Nephron (organoid): ENCODE measurements at regions not wholly inside any gene's neighbourhood (a gene's known extent, or its start where the extent isn't known, plus 50 kb on each side); places are given as distances from the start of the nearest gene placed in this dataset.

Experiments used
- H3K27ac Mint-ChIP-seq, 3 experiments: 2 replicates each; pipeline ENCODE4 v1.8.0; 2020; ENCODE audit warnings: mixed read lengths in 3 of 3, mild to moderate bottlenecking in 2 of 3, moderate library complexity in 1 of 3
- H3K27me3 Mint-ChIP-seq: 2 replicates; pipeline ENCODE4 v1.8.0; 2021; ENCODE audit warnings: low read depth, mild to moderate bottlenecking, moderate library complexity, mixed read lengths
- H3K36me3 Mint-ChIP-seq: 2 replicates; pipeline ENCODE4 v1.8.0; 2020; ENCODE audit warnings: low read depth, mixed read lengths
- H3K4me1 Mint-ChIP-seq: 2 replicates; pipeline ENCODE4 v1.8.0; 2020; ENCODE audit warnings: mixed read lengths
- H3K4me3 Mint-ChIP-seq, 3 experiments: 2 replicates each; pipeline ENCODE4 v1.8.0; 2020; ENCODE audit warnings: mild to moderate bottlenecking in 3 of 3, mixed read lengths in 3 of 3, moderate library complexity in 2 of 3
- H3K9me3 Mint-ChIP-seq: 2 replicates; pipeline ENCODE4 v1.8.0; 2020; ENCODE audit warnings: mixed read lengths
- TF ChIP-seq, protein P1 (sequence below), 3 experiments: fragments of 200-600 bp; sonication (generic); IDR thresholded peaks; one replicate each; pipeline ENCODE4 v1.5.0; 2021; ENCODE audit warnings: antibody characterized with exemption in 3 of 3; ENCODE audit not compliant: unreplicated experiment in 3 of 3

DNA sequence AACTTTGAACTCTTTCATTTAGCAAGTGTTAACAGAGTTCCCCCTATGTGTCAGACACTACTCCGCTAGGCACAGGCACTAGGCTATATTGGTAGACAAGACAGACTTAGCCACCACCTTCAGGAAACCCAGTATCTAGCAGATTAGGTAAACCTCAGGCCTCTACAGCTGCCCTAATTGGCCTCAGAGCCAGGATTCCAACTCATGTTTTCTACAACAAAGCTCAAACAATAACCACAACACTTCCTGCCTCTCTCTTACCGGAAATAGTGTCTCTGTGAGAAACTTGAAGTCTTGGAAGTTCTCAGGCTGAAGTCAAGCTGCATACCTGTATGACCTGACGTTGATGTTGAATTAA lies 116.6 kb upstream of the SLC44A1 start:
- H3K27me3 Mint-ChIP-seq = peaks cover 11% of the 10 kb centered on the region
- peak overlapping the region; percentile 56 to 89 (median 60) for H3K27ac Mint-ChIP-seq
- TF ChIP-seq, protein P1, sequence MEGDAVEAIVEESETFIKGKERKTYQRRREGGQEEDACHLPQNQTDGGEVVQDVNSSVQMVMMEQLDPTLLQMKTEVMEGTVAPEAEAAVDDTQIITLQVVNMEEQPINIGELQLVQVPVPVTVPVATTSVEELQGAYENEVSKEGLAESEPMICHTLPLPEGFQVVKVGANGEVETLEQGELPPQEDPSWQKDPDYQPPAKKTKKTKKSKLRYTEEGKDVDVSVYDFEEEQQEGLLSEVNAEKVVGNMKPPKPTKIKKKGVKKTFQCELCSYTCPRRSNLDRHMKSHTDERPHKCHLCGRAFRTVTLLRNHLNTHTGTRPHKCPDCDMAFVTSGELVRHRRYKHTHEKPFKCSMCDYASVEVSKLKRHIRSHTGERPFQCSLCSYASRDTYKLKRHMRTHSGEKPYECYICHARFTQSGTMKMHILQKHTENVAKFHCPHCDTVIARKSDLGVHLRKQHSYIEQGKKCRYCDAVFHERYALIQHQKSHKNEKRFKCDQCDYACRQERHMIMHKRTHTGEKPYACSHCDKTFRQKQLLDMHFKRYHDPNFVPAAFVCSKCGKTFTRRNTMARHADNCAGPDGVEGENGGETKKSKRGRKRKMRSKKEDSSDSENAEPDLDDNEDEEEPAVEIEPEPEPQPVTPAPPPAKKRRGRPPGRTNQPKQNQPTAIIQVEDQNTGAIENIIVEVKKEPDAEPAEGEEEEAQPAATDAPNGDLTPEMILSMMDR (IDR thresholded peaks at IDR 0.05; ENCODE audit: unreplicated experiment in 3 of 3) = no peak
- H3K36me3 Mint-ChIP-seq = no peaks in the 10 kb centered on the region
- H3K4me1 Mint-ChIP-seq = peaks cover 5% of the 10 kb centered on the region
- H3K9me3 Mint-ChIP-seq = peaks cover 6% of the 10 kb centered on the region
- no peak overlapping the region for H3K4me3 Mint-ChIP-seq

DNA sequence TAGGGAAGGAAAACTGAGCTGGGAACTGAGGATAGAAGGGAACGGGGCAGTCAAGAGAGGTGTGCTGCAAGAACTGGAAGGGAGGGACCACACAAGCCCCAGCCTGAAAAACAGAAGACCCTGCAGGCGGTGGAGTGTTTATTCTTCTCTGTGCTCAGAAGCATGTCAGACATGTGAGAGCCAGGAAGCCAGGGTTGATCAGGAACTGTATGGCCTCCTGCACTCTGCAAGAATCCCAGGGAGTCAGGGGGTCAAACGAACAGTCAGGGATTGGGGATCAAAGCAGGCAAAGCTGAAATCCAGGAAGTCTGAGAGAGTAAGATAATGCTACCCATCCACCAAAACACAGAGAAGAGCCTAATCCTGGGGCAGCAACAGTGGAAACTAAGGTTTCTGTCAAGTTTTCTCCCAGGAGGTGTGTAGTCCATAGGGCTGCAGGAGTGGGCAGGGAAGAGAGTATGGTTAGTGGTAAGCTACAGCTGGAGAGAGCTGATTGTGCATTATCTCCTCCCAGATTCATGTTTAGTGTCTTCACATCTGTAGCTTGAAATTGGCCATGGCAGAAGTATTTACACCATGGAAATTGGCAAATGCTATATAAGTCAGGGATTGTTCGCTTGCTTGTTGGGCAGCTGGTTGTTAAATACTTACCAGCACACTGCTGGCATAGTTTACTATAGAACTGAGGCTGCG lies 115.4 kb upstream of the SLC44A1 start:
- peaks cover 14% of the 10 kb centered on the region for H3K27me3 Mint-ChIP-seq
- TF ChIP-seq, protein P1 (IDR thresholded peaks at IDR 0.05; ENCODE audit: unreplicated experiment in 3 of 3) = no peak
- H3K4me1 Mint-ChIP-seq = peaks cover 5% of the 10 kb centered on the region
- no peak overlapping the region for H3K4me3 Mint-ChIP-seq
- H3K9me3 Mint-ChIP-seq = peaks cover 6% of the 10 kb centered on the region
- peak overlapping the region in 2 of 3 experiments; percentile 14 to 89 for H3K27ac Mint-ChIP-seq
- no peaks in the 10 kb centered on the region for H3K36me3 Mint-ChIP-seq

DNA sequence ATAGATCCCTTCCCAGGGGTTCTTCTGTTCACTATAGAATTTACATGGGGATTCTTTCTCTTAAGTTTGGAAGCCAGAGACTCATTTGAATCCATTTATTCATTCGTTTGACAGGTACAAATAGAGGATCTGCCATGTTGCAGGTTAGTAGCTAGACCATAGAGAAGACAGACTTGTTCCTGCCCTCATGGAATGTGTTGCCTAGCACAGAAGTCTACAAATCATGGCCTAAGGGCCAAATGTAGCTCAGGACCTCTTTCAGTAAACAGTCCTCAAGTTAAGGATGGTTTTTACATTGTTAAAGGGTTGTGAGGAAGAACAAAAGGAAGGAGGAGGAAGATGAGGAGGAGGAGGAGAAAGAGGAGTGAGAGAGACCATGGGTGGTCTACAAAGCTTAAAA lies 114.7 kb upstream of the SLC44A1 start:
- Mint-ChIP-seq H3K27ac (peak overlapping the region in 1 of 3 experiments; percentile 19), H3K9me3 (peaks cover 6% of the 10 kb centered on the region), H3K4me3 (no peak overlapping the region), H3K27me3 (peaks cover 14% of the 10 kb centered on the region), H3K36me3 (no peaks in the 10 kb centered on the region), H3K4me1 (peaks cover 5% of the 10 kb centered on the region)
- TF ChIP-seq, protein P1 (IDR thresholded peaks at IDR 0.05; ENCODE audit: unreplicated experiment in 3 of 3) = no peak

DNA sequence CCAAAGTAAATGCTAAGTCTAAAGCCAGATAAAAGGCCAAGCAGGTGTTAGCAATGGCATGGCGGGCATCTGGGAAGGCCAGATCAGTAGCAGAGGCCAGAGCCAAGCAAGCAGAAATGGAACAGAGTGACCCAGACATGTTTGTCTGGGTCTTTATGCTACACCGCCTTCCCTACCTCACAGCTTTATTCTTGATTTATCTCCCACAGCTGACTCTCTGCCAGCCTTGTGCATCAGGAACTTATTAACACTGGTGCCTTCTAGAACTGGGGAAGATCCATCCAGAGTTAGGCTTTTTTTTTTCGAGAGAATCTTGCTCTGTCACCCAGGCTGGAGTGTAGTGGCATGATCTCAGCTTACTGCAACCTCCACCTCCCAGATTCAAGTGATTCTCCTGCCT lies 112.5 kb upstream of the SLC44A1 start:
- Mint-ChIP-seq H3K27ac (no peak overlapping the region), H3K9me3 (peaks cover 6% of the 10 kb centered on the region), H3K4me3 (no peak overlapping the region), H3K4me1 (peaks cover 5% of the 10 kb centered on the region), H3K27me3 (peaks cover 14% of the 10 kb centered on the region), H3K36me3 (no peaks in the 10 kb centered on the region)
- TF ChIP-seq, protein P1 (IDR thresholded peaks at IDR 0.05; ENCODE audit: unreplicated experiment in 3 of 3) = no peak

DNA sequence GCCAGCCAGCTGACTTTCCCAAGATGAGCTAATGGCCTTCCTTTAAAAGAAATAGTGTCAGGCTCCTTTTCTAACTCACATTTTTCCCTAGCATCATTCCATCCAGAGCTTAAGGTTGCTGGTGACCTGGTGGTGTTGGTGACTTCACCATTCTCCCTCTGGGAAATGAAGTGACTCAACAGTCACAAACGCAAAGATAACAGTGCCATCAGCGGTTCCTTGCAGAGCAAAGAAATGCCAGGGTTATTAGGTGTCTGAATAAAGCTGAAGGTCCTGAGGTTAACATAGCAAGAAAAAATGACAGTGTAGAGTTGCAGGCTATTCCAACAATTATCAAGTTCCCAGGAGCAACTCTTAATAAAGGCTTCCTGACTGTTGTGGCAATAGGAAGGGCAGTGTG lies 111.8 kb upstream of the SLC44A1 start:
- peaks cover 6% of the 10 kb centered on the region for H3K9me3 Mint-ChIP-seq
- H3K4me3 Mint-ChIP-seq = no peak overlapping the region
- H3K36me3 Mint-ChIP-seq = no peaks in the 10 kb centered on the region
- TF ChIP-seq, protein P1 (IDR thresholded peaks at IDR 0.05; ENCODE audit: unreplicated experiment in 3 of 3) = no peak
- peaks cover 5% of the 10 kb centered on the region for H3K4me1 Mint-ChIP-seq
- peaks cover 14% of the 10 kb centered on the region for H3K27me3 Mint-ChIP-seq
- H3K27ac Mint-ChIP-seq = no peak overlapping the region

DNA sequence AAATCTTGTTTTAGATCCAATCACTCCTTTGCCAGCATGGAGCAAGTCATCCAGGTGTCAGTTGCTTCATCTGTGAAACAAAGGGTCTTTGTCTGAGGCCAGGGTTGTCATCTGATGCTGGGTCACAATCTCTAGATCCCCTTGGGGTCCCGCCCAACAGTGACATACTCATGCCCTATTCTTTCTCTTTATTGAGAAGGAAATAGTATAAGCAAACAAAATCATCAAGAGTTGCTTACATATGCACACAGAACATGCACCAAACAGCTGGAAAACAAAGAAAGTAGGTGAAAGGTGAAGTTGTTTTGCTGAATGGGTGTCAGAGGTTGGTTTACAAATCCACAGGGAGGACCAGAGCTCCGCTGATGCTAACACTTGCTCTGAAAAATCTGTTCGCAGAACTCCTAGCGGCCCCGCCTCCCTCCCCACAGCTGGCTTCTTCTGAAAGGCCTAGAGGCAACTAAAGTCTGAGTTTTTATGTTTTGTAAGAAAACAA lies 106.1 kb upstream of the SLC44A1 start:
- Mint-ChIP-seq H3K9me3 (no peaks in the 10 kb centered on the region), H3K27me3 (peaks cover 6% of the 10 kb centered on the region), H3K27ac (peak overlapping the region; percentile 66 to 94 (median 72)), H3K36me3 (no peaks in the 10 kb centered on the region), H3K4me3 (peak overlapping the region in 2 of 3 experiments; percentile 13 to 42), H3K4me1 (peaks cover 34% of the 10 kb centered on the region)
- TF ChIP-seq, protein P1 (IDR thresholded peaks at IDR 0.05; ENCODE audit: unreplicated experiment in 3 of 3) = no peak
